Fibroblast of skin of left biceps (primary cell): ENCODE measurements at regions not wholly inside any gene's neighbourhood (a gene's known extent, or its start where the extent isn't known, plus 50 kb on each side); places are given as distances from the start of the nearest gene placed in this dataset.

Source experiments
- DNase-seq, 2 experiments: peaks; one replicate each; pipeline ENCODE4 v3.0.0-alpha.2; 2013; ENCODE audit warnings: low read depth in 2 of 2

- no peak for DNase-seq
Observed at GRCh38 chr22:27616033-27616432, 185.5 kb downstream of the MN1 start.

DNA sequence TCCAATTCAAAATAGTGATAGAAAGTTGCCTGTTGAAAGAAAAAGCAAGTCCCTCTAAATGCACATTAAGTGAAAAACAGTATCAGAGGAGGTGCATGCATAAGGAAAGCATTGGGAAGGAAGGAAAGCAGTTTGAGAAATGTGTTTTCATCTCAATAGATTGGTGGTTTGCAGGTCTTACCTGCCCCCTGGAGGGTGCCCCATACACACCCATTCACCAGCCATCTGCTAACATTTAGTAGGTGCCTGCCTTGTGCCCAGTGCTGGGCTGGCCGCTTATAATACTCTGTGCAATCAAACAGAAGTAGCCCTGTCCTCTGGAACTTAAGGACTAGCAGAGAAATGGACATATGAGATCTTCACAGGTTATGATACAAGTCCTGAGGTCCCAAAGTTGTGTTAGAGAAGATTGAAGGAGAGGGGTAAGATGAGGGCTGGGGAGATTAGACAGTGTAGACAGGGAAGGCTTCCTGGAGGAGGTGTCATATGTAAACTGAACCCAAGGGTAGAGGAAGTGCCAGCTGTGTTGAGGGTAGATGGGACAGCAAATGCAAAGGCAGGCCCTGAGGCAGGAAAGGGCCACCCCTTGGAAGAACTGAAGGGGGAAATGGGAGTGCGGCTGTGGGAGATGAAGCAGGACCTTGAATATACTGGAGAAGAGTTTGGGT, 184.2 kb downstream of the MN1 start:
- DNase-seq: no peak

- no peak for DNase-seq
Observed at GRCh38 chr22:27620367-27621154, 181.0 kb downstream of the MN1 start.

DNA sequence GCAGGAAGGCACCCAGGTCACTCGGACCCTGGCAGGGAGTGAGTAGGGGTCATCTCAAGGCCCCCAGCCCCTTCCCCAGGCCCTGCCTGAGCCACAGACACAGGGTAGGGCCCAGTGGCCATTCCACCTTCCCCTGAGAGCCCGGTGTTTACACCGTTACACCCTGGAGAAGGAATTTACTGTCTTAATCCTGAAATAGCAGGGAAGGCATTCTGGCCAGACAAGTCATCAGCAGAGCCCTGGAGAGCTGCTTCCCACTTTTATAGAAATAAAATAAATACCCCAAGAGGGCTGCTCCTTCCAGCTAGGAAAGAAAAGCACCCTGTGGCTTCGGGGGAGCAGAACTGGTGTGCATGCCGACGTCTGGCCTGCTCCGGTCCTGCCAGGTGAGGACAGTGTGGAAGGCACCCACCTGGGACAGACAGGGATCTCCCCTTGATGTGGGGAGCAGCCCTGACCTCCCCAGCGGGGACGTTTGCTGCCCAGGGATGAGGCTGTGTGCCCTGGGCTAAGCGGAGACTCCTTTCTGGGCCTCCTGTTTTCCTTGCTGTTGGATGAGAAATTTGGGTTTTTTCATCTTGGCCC, 180.0 kb downstream of the MN1 start:
- DNase-seq: no peak

DNA sequence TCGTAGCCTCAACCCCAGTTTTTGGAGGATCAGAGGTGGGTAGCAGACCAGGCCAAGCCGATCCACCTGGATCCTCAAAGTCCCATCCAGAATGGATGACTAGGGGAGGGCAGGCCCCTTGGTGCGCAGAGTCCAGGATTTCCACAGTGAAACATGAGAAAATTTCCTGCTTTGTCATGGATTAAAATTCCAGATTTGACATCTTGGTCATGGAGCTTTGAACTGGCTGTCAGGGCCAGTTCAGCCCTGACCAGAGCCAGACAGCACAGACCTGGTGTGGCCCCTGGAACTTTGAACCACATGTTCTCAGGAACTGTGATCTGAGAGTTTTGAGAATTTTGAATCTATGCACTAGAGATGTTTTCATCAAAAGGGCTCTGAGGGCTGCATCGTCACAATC, 177.5 kb downstream of the MN1 start:
- no peak for DNase-seq

DNA sequence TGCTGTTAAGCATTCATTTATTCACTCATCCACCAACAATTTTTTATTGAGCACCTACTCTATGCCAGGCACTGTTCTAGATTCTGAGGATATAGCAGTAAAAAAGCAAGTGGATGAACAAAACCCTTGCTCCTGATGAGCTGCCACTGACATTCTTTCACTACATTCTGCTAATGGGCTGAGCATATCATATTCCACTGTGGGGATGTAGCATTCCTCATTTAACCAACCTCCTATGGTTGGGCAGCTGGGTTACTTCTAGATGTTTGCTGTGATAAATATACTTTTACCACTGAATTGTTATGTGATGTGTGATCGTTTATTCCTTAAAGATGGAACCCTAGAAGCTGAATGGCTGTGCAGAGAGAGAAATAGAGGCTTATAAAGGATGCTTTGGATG, 176.9 kb downstream of the MN1 start:
- no peak for DNase-seq

- no peak for DNase-seq
Observed at GRCh38 chr22:27625769-27626674, 175.5 kb downstream of the MN1 start.

DNA sequence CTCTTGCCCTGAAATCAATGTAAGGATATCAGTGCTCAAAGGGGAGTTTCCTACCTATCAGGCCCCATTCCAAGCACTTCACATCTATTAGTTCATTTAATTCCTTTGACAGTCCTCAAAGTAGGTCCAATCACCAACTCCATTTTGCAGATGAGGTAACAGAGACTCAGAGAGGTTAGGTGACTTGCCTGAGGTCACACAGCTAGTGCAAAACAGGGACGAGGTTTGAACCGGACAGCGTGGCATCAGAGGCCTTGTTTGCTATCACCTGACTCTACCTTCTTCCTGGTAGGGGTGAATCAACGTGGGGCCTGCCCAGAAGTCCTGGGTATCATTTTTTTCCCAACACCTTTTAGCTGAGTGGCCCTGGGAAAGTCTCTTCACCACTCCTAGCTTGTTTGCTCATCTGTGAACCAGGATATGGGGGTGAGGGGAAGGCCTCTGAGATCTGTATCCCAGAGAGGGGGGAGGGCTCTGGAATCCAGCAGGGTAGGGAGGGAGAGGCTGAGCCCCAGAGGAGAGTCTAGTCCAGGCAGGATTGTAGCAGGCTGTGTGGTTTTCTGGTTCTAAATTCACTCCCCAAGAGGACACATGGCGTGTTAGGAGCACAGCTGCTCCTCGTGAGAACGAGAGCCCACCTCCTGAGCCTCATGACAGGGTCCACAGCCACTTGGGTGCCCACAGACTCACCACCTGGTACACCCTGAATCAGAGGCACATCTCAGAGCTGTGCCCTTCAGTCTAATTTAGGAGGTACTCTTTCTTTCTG, 174.7 kb downstream of the MN1 start:
- DNase-seq: no peak

DNA sequence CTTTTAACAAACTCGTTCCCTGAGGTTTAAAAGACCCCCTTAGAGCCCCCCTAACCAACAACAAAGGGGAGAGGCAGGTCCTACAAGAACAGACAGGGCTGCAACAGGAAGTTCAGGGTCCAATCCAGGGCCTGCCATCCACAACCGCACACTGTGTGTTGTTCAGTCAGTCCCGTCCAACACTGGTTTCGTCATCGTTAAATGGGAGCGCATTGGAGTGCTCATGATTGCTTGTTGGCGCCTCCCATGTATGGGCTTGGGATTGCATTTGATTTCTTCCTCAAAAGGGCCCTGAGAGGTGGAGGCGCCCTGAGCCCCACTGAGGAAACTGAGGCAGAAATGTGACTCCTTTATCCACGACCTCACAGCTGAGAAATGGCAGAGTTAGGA, 174.1 kb downstream of the MN1 start:
- no peak for DNase-seq

GRCh38 chr22:27627901-27628300, 173.7 kb downstream of the MN1 start:
- no peak for DNase-seq

GRCh38 chr22:27628341-27628740, 173.2 kb downstream of the MN1 start:
- DNase-seq: no peak

- no peak for DNase-seq
Observed at GRCh38 chr22:27628891-27629631, 172.5 kb downstream of the MN1 start.

DNA sequence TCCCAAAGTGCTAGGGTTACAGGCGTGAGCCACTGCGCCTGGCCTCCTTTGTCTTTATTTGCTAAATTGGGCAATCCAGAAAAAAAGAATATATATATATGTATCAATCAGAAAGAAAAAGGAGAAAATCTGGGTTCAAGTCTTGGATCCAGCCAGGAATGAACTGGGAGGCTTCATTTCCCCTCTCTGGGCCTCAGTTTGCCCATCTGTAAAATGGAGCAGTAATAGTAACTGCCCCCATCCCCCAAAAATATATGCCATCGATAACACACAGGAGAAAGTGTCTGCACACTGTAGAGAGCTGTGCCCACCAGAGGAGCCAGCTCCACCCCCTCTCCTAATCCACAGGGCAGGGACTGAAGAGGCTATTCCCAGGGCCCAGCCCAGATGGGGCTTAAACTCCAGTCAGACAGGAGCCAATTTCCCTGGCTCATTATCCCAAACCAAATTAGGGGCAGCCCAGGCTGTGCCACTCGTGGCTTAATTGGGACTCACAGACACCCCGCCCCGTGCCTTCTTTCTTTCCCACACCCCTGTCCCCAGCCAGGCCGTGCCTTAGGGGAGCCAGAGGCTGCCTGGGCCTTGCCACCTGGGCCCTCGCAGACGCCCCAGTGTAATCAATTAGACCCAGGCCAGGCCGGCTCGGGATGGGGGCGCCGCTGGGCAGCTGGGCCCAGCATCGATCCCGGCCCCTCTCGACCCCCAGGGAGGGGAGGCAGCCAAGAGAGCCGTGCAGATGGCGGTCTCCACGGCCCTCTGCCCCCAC, 171.5 kb downstream of the MN1 start:
- no peak for DNase-seq

DNA sequence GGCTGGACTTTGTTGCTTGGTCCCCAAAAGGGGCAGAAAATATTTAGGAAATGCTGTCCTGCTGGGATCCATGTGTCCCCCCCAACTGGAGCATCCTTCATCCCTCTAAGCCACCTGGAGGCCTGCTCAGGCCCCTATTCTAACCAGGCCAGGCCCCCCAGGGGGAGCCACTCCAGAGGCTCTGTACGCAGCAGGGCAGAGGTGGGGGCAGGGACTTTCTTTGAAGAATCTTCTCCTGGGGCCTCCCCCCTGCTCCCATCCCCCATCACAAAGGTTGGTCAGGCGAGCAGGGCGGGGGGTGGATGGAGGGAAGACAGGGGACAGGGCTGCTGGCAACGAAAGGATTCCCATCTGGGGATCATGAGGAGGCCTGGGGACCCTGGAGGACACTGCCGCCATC, 170.8 kb downstream of the MN1 start:
- no peak for DNase-seq

DNA sequence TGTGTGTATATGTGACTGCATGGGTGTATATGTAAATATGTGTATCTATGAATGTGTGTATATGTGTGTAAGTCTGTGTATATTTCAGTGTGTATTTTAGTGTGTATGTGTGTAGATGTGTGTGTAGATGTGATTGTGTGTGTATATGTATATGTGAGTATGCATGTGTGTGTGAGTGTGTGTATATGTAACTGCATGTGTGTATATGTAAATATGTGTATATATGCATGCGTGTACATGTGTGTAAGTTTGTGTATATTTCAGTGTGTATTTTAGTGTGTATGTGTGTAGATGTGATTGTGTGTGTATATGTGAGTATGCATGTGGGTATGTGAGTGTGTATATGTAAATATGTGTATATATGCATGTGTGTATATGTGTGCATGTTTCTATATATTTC, 169.9 kb downstream of the MN1 start:
- no peak for DNase-seq

GRCh38 chr22:27632451-27633295, 168.9 kb downstream of the MN1 start:
- DNase-seq: no peak

DNA sequence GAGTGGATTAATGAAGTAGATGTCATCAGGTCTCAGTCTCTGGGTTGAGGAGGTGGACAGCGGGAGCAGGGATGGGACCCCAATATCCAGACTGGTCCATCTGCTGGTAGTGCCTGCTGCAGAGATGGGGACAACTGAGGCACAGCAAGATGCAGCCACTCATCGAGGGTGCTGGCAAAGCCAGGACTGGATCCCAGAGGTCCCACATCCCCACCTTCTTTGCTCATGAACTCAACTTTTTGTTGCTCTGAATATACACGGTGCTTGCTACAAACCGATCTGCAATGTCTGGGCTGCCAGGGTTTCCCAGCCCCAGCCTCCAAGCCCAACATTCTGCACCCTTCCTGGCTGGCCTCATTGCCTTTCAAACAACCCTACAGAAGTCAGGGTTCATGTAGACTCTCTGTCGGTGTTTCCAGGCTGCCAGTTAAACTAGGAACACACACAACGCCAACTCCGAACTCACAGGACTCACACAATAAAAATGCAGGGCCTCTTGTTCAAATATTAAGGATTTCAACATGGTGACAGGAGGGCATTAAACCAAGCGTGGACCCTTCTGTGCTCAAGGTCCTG, 168.2 kb downstream of the MN1 start:
- no peak for DNase-seq

GRCh38 chr22:27634043-27634740, 167.4 kb downstream of the MN1 start:
- DNase-seq: no peak
